DMS114 treated with DMSO at 0.1 percent for 48 hours (cell line): ENCODE measurements at regions not wholly inside any gene's neighbourhood (a gene's known extent, or its start where the extent isn't known, plus 50 kb on each side); places are given as distances from the start of the nearest gene placed in this dataset.

Experiments
- DNase-seq: peaks from one replicate; lab custom pipeline; 2025; ENCODE audit not compliant: unreplicated experiment; lab: John Stamatoyannopoulos, UW

GRCh38 chr7:3193379-3194120, 107.5 kb upstream of the SDK1 start:
- DNase-seq: no peak

GRCh38 chr7:3194501-3195141, 106.4 kb upstream of the SDK1 start:
- no peak for DNase-seq

- DNase-seq: no peak
Observed at GRCh38 chr7:3195160-3195559, 105.9 kb upstream of the SDK1 start.

GRCh38 chr7:3196629-3197400, 104.2 kb upstream of the SDK1 start:
- DNase-seq: no peak

- no peak for DNase-seq
Observed at GRCh38 chr7:3197567-3198213, 103.4 kb upstream of the SDK1 start.

- DNase-seq: no peak
Observed at GRCh38 chr7:3198316-3198715, 102.7 kb upstream of the SDK1 start.

- no peak for DNase-seq
Observed at GRCh38 chr7:3200504-3200903, 100.5 kb upstream of the SDK1 start.

- DNase-seq: no peak
Observed at GRCh38 chr7:3201306-3201705, 99.7 kb upstream of the SDK1 start.

- DNase-seq: no peak
Observed at GRCh38 chr7:3201937-3202710, 98.9 kb upstream of the SDK1 start.

GRCh38 chr7:3204526-3204925, 96.5 kb upstream of the SDK1 start:
- no peak for DNase-seq

- DNase-seq: no peak
Observed at GRCh38 chr7:3206101-3206500, 95.0 kb upstream of the SDK1 start.

GRCh38 chr7:3206771-3207191, 94.3 kb upstream of the SDK1 start:
- no peak for DNase-seq

GRCh38 chr7:3207387-3207902, 93.6 kb upstream of the SDK1 start:
- DNase-seq: no peak

GRCh38 chr7:3210531-3210930, 90.5 kb upstream of the SDK1 start:
- DNase-seq: no peak

GRCh38 chr7:3214090-3214413, 87.0 kb upstream of the SDK1 start:
- no peak for DNase-seq

- DNase-seq: no peak
Observed at GRCh38 chr7:3215624-3216585, 85.1 kb upstream of the SDK1 start.

- DNase-seq: no peak
Observed at GRCh38 chr7:3217166-3217565, 83.9 kb upstream of the SDK1 start.

- no peak for DNase-seq
Observed at GRCh38 chr7:3218411-3219225, 82.4 kb upstream of the SDK1 start.
